HG03280 (cell line): ENCODE measurements at regions not wholly inside any gene's neighbourhood (a gene's known extent, or its start where the extent isn't known, plus 50 kb on each side); places are given as distances from the start of the nearest gene placed in this dataset.
"Not testable (repeated sequence)": the region's sequence is repeated elsewhere in the genome, so short reads cannot be mapped to it uniquely, and the experiment has no call there.

ENCODE experiments used
- ATAC-seq: cut with Tn5 transposase; IDR thresholded peaks from one replicate; pipeline ENCODE4 v1.9.1; 2021; ENCODE audit warnings: mild to moderate bottlenecking, moderate library complexity; ENCODE audit not compliant: unreplicated experiment

DNA sequence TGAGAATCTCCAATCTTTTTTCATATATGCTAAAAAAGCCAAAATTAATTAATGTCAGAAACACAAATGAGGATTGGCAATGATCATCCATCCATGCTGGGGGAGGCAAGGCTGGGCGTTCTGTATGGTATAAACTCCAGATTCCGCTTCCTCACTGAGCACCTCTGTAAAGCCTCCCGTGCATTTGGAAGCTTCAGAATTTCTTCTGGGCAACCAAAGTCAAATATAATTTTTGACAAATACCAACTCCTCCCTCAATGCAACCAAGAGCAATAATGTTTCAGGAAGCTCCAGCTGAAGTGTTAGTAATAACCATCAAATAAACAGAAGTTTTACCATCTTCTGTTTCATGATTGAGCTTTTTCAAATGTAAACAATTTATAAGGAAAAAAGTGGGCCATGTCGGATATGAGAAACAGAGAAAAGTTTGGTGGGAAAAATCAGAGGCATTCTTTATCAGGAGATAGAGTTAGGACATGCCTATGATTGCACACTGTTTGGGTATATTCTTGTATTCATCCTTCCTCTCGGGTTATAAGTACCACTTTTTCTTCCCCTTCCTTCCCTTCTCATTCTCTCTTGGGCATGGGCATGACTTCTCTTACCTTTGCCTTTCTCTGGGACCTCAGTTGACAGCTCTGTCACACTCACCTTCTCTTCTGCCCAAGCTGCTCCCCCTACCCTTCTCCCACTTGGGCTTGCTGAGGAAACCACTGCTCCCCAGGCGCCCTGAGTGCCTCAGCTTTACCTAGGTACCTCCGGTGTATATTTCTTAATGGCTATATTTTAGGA lies 149.5 kb upstream of the ZEB2 start:
- ATAC-seq, result no peak

DNA sequence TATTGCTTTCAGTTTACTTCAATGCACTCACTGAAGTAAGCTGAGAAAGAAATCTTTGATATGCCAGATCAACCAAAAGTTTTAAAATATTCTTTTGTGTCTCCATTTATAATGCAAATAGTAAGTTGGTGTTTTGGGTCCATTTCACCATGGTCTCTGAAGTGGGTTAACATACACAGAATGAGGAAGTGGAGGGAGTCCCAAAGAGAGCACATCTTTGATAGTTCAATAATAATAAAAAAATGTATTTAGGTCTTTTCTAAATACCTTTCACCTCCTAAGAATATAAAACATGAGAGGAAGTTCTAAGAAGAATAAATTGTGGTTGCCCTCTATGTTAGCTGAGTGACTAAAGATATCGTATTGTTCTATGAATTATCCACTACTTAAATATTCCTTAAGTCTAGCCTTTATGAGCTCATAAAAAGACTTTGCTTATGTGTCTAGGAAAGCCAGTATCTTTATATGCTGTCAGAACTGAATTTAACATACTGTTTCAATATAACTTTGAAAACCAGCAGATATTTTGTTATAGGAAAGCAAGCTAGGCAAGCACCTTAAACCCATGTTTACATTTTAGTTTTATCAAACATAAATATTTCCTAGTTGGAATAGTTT lies 148.7 kb upstream of the ZEB2 start:
- no peak for ATAC-seq

DNA sequence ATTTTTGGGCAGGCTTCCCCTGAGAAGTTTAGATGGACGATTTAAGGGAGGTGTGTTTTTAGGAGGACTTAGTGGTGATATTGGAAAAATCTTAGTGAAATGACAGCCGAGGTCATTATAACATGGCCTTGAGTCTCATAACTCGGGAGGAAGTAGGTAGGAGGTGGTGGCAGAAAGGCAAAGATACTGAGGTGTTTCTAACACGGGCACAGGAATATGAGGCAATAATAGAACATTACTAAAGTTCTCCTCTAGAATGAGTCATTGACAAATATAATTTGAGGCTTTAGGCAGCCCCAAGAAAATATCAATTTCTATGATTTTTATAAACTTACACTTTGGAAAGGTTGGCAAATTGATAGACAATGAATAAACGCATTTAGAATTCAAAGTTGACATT lies 146.1 kb upstream of the ZEB2 start:
- no peak for ATAC-seq

DNA sequence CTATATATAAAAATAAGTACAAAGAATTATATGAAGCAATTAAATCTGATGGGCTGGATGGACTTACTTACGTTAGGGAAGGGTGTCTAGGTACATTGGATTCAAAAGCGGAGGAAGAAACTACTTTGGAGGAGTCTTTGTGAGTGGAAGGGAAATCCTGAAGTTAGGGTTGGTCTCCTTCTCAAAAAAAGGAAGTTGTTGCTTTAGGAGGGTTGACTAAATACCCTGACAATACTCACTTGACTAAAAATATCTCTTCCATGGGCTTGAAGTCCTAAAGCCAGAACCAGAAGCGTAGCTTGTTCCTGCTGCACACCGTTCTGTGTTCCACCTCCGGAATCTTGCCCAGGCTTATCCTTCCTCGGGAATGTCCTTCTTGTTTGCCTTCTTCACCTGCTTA lies 143.3 kb upstream of the ZEB2 start:
- no peak for ATAC-seq

DNA sequence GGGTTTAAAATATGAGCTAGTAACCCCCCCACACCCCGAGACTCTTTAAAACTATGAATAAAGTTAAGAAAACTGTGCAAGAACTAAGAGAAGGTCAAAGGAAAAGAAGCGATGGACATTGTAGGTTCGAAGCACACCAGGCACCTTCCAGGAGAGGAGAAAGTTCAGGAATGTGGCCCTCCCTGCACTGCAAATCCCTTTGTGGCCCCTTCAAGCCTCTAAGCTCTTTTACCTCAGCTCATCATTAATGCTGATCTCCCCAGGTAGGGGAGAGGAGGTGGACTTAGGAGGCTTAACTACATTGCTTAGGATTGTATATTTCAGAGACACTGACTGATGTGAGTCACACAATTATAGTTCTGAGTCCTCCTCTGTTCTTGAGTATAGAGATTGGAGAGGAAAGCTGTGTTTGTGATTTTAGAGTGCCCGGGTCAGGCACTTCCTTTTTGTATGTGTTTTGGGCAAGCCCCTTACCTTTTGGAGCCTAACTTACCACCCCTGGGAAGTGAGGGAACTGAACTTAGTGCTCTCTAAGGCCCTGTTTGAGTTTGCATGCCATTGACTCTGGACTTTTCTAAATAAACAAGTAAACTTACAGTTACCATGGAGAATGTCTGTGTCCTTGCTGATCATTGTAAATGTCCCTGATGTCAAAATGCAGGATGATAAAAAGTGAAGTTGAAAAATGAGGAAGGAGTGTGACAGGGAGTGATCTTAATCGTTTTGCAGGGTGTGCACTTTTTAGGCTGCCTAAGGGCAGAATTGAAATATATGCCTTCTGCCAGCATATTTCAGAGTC lies 140.8 kb upstream of the ZEB2 start:
- ATAC-seq, result no peak

DNA sequence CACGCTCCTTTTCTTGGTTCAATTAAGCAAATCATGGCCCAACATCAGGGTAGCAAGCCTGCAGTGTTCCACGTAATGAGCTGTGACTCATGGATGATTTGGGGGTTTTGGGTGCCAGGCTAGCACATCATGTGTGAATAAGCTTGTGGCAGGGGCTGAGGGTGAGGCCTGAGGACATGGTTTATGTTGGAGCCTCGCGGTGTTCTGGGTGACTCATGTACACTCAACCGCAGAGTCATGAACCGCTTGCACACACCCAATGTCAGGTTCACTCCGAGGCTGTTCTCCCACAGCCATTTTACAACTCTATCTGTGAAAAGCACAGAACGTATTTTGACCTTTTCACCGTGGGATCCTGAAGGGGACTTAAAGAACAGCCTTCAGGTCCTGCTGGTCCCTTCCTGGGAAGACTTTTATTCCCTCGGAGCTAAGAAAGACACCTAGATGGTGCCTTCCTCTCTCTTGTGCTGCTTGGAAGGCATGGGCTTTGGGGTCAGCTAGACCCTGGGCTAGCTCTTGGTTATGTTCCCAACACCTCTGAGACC lies 139.9 kb upstream of the ZEB2 start:
- no peak for ATAC-seq

DNA sequence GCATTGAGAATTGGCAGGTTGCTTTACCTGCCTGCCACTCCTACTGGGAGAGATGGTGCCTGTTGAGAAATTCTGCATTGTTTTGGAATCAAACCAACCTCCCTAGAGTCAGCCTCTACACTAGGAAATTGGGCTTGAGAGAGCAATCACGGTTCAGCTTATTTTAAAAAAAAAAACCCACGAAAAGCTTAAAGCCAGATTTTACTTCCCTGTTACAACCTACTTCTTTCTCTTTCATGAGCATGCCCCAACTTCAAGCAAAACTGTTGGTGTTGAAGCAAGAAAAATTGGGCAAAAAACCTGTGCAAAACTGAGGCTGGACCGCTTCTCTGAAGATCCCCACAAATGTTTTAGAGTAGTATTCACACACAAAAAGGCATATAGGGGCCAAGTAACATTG lies 134.6 kb upstream of the ZEB2 start:
- no peak for ATAC-seq

DNA sequence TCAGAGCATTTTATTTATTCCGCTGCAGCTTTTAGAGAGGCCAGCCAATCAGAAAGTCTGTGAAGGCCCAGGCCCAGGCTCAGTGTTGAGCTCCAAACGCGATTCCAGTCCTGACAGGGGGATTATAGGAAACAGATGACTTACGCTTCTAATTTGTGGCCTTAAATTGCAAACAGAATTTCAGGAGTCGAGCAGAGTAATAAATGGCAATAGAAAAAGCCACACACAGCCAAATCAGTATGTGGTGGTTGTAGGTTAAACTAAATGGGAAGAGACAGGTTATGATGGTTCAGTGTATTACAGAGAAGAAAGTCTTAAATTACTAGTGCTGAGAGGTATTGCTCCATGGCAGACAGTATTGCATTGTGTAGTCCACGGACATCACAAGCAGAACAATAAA lies 131.0 kb upstream of the ZEB2 start:
- ATAC-seq, result no peak

DNA sequence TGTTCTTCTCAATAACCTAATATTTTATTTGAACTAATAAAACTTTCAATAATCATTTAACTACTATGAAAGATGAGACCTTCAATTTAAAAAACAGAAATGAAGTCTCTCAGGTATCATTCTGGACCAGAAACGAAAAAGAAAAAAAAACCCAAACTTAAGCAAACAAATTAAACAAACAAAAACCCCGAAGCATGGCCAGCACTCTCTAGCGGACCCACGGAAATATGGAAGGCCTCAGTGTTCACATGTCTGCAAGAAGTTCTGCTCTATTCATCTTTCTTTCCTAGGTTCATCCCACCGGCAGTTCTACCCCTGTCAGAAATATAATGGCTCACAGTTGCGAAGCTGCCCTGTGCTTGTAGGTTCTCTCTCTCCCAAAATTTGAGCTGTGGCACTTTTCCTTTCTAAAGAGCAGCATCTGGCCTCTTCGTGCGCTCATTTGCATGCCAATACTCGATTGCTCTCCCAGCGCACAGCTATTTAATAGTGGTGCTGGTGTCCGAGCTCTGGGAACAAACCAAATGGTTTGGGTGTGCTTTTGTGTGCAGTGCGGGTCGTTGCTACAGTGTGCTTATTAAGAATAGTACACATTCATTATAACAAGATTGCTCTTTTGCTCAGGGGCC lies 129.0 kb upstream of the ZEB2 start:
- no peak for ATAC-seq

DNA sequence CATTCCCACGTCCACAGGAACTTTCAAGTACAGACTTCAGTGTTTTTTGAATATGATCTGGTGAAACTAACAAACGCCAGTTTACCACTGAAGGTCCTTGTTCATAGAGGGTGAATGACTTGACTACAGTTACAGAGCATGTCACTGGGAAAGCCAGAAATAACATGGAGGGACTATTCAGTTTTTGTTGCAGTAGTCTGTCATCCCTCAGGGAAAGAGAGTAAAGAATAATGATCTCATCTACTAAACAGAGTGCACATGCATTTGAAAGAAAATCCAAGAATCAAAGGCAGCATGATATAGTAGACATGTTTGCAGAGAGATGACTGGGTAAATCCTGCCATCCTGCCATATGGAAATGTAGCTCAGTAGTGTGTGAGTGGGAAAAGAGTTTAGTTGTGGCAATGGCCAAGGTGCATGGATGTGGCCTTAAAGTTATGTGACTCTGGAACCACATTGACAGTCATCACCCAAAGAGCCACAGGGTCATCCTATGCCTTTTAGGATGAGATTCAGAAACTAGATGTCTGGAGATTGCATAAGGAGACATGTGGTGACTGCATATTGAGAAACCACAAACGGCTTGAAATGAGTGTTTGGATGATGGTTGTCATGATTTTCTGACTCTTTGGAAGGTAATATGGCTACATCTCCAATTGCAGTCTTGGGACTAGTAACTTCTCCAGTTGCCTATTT lies 125.3 kb upstream of the ZEB2 start:
- no peak for ATAC-seq

DNA sequence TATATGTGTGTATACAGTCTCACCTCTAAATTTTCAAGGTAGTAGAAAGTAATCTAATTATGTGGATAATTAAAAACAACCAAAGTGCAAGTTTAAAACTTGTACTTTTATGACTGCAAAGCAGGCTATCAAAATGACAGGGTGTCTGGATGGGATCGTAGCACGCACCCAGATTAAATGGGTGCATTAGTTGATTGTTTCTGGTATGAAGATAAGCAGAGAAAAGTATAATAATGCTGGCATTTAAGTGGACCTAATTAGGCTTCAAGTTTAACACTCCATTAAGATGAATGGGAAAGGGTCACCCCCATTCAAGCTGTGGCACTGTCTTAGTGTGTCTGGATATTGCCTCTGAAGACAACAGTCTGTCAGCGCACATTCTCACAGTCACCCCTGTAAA lies 124.6 kb upstream of the ZEB2 start:
- ATAC-seq, result no peak

DNA sequence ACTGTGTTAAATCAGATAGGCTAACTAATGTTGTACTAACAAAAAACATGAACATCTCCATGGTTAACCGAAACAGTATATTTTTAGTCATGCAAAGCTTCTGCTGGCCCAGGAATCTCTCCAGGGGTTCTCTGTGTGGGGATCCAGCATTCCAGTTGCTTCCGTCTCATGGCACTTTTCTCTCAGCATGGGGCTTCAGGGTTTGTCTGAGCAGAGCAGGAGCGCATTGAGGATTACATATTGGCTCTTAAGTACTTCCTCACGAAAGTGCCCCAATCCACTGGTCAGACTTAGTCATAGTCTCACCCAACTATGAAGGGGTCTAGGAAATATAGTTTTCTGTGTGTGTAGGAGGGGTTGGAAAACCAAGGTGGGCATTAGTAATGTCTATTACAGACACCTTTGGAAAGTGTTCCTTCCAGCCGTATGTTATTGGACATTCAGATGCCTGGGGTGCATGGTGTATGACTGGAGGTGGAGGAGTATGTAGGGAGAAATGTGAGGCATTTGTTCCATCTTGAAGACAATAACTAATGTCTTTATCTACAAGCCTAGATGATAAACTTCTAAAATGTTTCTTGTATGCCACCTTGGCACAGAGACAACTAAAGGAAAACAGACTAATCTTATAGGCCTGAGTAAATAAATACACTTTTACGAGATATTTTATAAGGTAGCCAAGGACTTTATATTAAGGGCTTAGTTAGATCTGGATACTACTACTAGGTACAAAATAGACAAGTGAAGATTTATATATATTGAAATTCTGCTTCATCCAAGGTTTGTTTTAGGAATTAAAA lies 123.8 kb upstream of the ZEB2 start:
- no peak for ATAC-seq

DNA sequence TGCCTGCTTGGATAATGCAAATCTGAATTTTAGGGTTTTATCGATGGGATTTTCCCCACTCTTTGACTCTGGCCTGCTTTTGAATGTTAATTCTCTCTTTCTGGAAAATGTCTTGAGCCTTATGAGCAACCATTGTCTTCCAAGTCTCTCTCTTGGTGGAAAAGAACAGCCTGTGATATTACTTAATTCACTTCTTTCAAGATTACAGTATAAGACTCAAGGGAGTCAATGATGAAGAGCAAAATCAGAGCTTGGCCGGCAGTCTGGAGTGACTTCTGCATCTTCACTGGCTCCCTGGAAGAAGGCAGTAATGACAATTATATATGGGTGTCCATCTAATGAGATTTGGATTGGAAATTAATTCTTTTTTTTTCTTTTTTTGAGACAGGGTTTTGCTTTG lies 122.9 kb upstream of the ZEB2 start:
- ATAC-seq, result no peak

DNA sequence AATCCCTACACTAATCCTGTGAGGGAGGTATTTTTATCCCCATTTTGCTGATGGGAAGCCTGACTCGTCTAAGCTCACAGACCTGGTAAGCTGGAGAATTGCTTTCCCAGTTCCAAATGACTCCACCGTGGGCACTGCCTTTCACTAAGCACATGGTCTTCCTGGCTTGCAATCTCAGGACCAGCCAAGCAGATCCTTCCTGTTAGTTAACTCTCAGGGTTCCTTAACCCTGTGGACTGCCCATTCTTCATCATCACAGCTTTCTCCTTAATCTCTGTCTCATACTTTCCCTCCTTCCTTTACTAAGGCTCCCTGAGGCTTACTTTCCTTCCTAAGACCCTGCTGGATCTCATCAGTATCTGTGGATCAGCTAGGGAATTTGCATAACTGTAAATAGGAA lies 122.2 kb upstream of the ZEB2 start:
- ATAC-seq, result no peak

DNA sequence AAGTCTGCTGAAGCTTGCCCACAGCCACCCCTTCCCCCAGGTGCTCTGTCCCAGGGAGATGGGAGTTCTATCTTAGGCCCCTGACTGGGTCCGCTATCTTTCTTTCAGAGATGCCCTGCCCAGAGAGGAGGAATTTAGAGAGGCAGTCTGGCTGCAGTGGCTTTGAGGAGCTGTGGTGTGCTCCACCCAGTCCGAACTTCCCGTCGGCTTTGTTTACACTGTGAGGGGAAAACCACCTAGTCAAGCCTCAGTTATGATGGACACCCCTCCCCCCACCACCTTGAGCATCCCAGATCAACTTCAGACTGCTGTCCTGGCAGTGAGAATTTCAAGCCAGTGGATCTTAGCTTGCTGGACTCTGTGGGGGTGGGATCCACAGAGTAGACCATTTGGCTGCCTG lies 118.3 kb upstream of the ZEB2 start:
- not testable (repeated sequence) for ATAC-seq

DNA sequence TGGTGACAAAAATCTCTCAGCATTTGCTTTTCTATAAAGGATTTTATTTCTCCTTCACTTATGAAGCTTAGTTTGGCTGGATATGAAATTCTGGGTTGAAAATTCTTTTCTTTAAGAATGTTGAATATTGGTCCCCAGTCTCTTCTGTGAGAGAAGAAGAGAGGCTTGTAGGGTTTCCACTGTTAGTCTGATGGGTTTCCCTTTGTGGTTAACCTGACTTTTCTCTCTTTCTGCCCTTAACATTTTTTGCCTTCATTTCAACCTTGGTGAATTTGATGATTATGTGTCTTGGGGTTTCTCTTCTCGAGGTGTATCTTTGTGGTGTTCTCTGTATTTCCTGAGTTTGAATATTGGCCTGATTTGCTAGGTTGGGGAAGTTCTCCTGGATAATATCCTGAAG lies 116.9 kb upstream of the ZEB2 start:
- ATAC-seq, result not testable (repeated sequence)

DNA sequence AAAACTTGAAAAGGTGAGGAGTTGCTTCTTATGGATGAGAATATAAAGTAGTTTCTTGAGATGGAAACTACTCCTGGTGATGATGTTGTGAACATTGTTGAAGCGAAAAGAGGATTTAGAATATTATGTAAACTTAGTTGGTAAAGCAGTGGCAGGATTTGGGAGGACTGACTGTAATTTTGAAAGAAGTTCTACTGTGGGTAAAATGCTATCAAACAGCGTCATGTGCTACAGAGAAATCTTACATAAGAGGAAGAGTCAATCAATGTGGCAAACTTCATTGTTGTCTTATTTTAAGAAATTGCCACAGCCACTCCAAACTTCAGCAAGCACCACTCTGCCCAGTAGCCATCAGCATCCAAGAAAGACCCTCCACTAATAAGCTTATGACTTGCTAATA lies 112.9 kb upstream of the ZEB2 start:
- no peak for ATAC-seq

DNA sequence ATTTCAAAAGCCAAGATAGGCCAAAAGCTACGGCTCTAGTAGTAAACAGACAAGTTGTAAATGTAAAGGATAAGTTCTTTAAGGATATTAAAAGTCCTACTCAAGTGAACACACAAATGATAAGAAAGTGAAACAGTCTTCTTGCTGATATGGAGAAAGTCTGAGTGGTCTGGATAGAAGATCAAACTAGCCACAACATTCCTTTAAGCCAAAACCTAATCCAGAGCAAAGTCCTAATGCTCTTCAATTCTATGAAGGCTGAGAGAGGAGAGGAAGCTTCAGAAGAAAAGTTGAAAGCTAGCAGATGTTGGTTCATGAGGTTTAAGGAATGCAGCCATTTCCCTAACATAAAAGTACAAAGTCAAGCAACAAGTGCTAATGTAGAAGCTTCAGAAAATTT lies 111.7 kb upstream of the ZEB2 start:
- no peak for ATAC-seq

DNA sequence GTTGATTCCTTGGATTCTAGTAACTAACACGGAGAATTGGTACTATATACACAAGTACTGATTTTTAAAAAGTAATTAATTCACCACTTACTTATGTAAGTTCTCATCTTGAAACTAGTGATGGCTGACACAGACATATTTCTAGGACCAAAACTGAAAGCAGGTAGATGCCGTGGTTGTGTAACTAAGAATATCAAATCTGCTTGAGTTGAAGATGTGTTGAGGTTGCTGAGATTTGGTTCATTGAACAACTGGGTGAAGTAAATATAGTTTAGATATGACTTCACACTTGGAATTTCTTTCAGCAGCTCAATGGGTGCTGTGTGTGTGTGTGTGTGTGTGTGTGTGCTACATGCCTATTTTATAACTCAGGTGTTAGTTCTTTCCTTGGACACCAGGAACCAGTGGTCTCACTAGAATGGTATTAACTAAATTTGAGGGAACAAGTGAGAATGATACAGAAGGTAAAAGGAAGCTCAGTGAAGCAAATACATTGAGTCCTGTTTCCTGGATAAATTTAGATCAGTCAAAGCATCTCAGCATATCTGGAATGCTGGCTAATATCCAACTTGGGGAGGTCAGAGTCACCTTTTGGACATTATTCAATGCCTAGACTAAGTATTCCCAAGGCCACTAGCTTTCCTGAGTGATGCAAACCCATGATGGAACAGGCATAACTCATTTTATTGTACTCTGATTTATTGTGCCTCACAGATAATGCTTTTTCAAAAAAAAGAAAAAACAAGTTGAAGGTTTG lies 110.7 kb upstream of the ZEB2 start:
- peak; percentile 65 for ATAC-seq
